ENCODE measurements at regions not wholly inside any gene's neighbourhood (a gene's known extent, or its start where the extent isn't known, plus 50 kb on each side); places are given as distances from the start of the nearest gene placed in this dataset.

DNA sequence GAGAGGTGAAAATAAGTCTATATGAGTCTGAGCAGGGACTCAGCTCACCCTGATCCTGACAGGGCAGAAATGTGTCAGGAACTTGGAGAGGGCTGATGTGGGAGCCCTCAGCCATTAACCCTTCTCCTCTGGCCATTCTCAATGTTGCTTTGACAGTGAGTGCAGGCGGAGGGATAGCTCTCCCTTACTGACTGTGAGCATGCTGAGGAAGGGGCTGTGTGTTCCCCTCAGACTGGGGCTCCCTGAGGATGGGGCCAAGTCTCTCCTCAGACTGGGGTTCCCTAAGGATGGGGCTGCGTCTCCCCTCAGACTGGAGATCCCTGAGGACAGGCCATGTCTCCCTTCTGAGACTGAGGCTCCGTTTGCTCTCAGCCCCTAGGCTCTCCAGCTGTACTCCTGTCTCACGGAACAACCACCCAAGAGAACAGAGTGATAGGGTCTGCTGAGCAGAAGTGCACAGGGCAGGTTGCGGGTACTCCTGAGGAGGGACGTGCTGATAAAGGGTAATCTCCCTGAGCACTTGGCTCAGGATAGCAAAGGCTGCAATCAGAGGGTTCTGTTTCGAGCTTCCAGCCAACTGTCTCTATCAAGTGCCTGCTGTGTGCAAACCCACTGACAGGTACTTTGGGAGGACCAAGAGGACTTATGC is 141.0 kb downstream of the MRPL14 start:
- TF ChIP-seq, protein P1, sequence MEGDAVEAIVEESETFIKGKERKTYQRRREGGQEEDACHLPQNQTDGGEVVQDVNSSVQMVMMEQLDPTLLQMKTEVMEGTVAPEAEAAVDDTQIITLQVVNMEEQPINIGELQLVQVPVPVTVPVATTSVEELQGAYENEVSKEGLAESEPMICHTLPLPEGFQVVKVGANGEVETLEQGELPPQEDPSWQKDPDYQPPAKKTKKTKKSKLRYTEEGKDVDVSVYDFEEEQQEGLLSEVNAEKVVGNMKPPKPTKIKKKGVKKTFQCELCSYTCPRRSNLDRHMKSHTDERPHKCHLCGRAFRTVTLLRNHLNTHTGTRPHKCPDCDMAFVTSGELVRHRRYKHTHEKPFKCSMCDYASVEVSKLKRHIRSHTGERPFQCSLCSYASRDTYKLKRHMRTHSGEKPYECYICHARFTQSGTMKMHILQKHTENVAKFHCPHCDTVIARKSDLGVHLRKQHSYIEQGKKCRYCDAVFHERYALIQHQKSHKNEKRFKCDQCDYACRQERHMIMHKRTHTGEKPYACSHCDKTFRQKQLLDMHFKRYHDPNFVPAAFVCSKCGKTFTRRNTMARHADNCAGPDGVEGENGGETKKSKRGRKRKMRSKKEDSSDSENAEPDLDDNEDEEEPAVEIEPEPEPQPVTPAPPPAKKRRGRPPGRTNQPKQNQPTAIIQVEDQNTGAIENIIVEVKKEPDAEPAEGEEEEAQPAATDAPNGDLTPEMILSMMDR (IDR thresholded peaks at IDR 0.05): no peak
- TF ChIP-seq POLR2A (IDR thresholded peaks at IDR 0.05): no peak

Measured in breast epithelium (tissue), 3 donors.